Activated naive CD8-positive, alpha-beta T cell (primary cell): ENCODE measurements at regions not wholly inside any gene's neighbourhood (a gene's known extent, or its start where the extent isn't known, plus 50 kb on each side); places are given as distances from the start of the nearest gene placed in this dataset.

Source experiments
- H3K27ac Mint-ChIP-seq: one replicate; pipeline ENCODE4 v1.8.0; 2021; ENCODE audit warnings: mixed read lengths
- H3K27me3 Mint-ChIP-seq: one replicate; pipeline ENCODE4 v1.8.0; 2021; ENCODE audit warnings: mixed read lengths
- H3K36me3 Mint-ChIP-seq: one replicate; pipeline ENCODE4 v1.8.0; 2021; ENCODE audit warnings: mixed read lengths
- H3K4me1 Mint-ChIP-seq: one replicate; pipeline ENCODE4 v1.8.0; 2021; ENCODE audit warnings: low read depth, mixed read lengths
- H3K4me3 Mint-ChIP-seq: one replicate; pipeline ENCODE4 v1.8.0; 2021; ENCODE audit warnings: mild to moderate bottlenecking, mixed read lengths
- H3K9me3 Mint-ChIP-seq: one replicate; pipeline ENCODE4 v1.8.0; 2021; ENCODE audit warnings: low read depth, mixed read lengths

DNA sequence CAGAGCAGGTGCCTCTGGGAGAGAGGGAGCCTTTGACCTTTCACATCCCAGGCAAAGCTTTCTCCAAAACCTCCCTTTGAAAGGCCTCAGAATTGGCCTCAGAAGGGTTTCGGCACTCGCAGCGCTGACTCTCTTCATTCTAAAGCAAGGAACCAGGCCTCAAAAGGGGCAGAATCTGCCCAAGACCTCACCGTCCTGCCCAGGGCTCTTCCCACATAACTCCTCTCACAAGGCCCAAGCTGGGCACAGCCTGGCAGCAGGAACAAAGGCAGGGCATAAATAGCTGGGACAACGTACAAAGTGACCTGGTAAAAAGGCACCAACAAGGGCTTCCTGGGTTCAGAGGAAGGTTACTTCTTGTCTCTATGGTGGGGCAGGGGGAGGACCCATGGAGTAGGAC lies 166.3 kb upstream of the FSTL4 start:
- H3K36me3 Mint-ChIP-seq: no peaks in the 10 kb centered on the region
- no peaks in the 10 kb centered on the region for H3K27me3 Mint-ChIP-seq
- no peak overlapping the region for H3K27ac Mint-ChIP-seq
- no peaks in the 10 kb centered on the region for H3K9me3 Mint-ChIP-seq
- H3K4me1 Mint-ChIP-seq: no peaks in the 10 kb centered on the region
- H3K4me3 Mint-ChIP-seq: no peak overlapping the region

GRCh38 chr5:133777951-133778350 lies 165.6 kb upstream of the FSTL4 start:
- no peak overlapping the region for H3K4me3 Mint-ChIP-seq
- no peaks in the 10 kb centered on the region for H3K4me1 Mint-ChIP-seq
- no peaks in the 10 kb centered on the region for H3K27me3 Mint-ChIP-seq
- no peak overlapping the region for H3K27ac Mint-ChIP-seq
- no peaks in the 10 kb centered on the region for H3K36me3 Mint-ChIP-seq
- no peaks in the 10 kb centered on the region for H3K9me3 Mint-ChIP-seq

DNA sequence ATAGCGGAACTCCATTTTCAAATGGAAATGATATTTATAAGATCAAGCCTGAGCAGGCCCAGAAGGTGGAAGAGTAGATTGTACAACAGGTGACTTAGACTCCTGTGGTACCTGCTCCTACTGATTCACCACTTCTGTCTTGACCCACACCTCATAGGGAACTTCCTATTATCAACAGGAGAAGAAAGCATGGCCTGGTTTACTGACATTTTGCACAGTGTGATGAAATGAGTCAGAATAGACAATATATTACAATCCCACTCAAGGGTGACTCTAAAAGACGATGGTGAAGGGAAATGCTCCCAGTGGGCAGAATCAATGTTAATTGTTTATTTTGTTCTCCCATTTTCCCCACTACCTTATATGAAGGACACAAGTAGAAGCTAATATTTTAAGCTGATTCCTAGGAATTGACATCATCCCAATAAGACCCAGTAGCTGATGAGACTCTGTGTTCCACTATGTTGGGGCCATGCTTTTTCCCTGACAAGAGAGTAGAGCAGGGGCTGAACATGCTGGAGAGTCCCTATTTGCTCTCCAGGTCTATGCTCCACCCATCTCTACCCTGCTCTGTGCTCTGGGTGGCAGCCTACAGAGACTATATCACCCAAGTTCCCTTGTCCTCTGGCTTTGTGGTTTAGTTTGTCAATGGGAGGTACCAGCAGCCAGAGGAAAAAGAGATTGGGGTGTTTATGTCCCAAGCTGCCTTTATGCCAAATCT lies 163.4 kb upstream of the FSTL4 start:
- Mint-ChIP-seq H3K27ac (no peak overlapping the region), H3K36me3 (no peaks in the 10 kb centered on the region), H3K9me3 (peaks cover 4% of the 10 kb centered on the region), H3K4me1 (no peaks in the 10 kb centered on the region), H3K4me3 (no peak overlapping the region), H3K27me3 (peaks cover 1% of the 10 kb centered on the region)

- no peak overlapping the region for H3K27ac Mint-ChIP-seq
Observed at GRCh38 chr5:133773247-133774202, 161.2 kb upstream of the FSTL4 start.

GRCh38 chr5:133769842-133770241 lies 157.5 kb upstream of the FSTL4 start:
- no peak overlapping the region for H3K4me3 Mint-ChIP-seq

More at GRCh38 chr5:133773247-133774202, 161.2 kb upstream of the FSTL4 start:
- no peaks in the 10 kb centered on the region for H3K4me1 Mint-ChIP-seq
- peaks cover 9% of the 10 kb centered on the region for H3K9me3 Mint-ChIP-seq
- H3K4me3 Mint-ChIP-seq: no peak overlapping the region
- no peaks in the 10 kb centered on the region for H3K36me3 Mint-ChIP-seq
- H3K27me3 Mint-ChIP-seq: peaks cover 3% of the 10 kb centered on the region

DNA sequence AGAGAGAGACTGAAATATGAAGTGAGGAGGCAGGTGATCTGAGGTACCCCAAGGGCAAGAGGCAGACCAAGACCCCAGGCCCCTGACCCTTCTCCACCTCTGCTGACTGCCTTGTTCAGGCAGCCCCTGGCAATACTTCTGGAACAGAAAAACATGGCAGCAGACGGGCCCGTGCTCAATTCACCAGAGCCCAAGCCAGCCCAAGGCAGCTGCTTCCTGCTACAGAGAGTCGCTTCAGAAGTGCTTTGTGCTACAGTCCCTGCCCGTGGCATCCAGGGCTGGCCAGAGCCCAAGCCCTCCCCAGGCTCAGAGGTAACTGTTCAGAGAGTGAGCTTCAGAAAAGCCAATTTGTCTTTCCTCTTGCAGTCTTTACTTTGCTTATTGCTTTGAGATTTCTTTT lies 151.4 kb upstream of the FSTL4 start:
- H3K4me1 Mint-ChIP-seq: no peaks in the 10 kb centered on the region
- no peak overlapping the region for H3K4me3 Mint-ChIP-seq
- H3K9me3 Mint-ChIP-seq: no peaks in the 10 kb centered on the region
- H3K27ac Mint-ChIP-seq: no peak overlapping the region
- no peaks in the 10 kb centered on the region for H3K36me3 Mint-ChIP-seq
- H3K27me3 Mint-ChIP-seq: peaks cover 4% of the 10 kb centered on the region

More at GRCh38 chr5:133769842-133770241, 157.5 kb upstream of the FSTL4 start:
- Mint-ChIP-seq H3K27ac (no peak overlapping the region), H3K27me3 (peaks cover 7% of the 10 kb centered on the region), H3K9me3 (peaks cover 9% of the 10 kb centered on the region), H3K4me1 (no peaks in the 10 kb centered on the region), H3K36me3 (no peaks in the 10 kb centered on the region)

DNA sequence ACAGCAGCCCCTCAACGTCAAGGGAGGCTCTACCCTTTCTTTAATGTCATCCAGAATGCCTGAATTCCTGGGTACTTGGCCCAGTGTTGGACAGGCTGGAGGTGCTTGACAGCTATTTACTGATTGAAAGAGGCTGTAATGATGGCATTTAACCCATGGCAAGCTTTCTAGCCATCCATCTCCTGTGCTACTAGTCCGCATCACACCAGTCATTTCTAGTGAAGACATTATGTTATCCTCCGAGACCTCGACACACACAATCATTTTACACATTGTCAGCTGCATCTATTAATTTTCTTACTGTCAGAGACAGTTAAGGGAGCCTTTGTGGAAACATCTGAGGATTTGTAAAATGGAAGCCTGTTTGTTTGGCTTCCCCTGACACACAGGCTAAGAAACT lies 149.3 kb upstream of the FSTL4 start:
- H3K27ac Mint-ChIP-seq: no peak overlapping the region
- H3K4me3 Mint-ChIP-seq: no peak overlapping the region
- no peaks in the 10 kb centered on the region for H3K36me3 Mint-ChIP-seq
- peaks cover 2% of the 10 kb centered on the region for H3K27me3 Mint-ChIP-seq
- H3K4me1 Mint-ChIP-seq: no peaks in the 10 kb centered on the region
- H3K9me3 Mint-ChIP-seq: no peaks in the 10 kb centered on the region

GRCh38 chr5:133760532-133760931 lies 148.2 kb upstream of the FSTL4 start:
- no peaks in the 10 kb centered on the region for H3K4me1 Mint-ChIP-seq
- no peaks in the 10 kb centered on the region for H3K36me3 Mint-ChIP-seq
- H3K9me3 Mint-ChIP-seq: no peaks in the 10 kb centered on the region
- no peak overlapping the region for H3K27ac Mint-ChIP-seq
- H3K4me3 Mint-ChIP-seq: no peak overlapping the region
- H3K27me3 Mint-ChIP-seq: peaks cover 5% of the 10 kb centered on the region

- Mint-ChIP-seq H3K36me3 (no peaks in the 10 kb centered on the region), H3K27ac (no peak overlapping the region), H3K27me3 (peaks cover 3% of the 10 kb centered on the region), H3K9me3 (no peaks in the 10 kb centered on the region), H3K4me3 (no peak overlapping the region), H3K4me1 (no peaks in the 10 kb centered on the region)
Observed at GRCh38 chr5:133758641-133759040, 146.3 kb upstream of the FSTL4 start.

GRCh38 chr5:133757396-133757945 lies 145.1 kb upstream of the FSTL4 start:
- no peaks in the 10 kb centered on the region for H3K9me3 Mint-ChIP-seq
- H3K36me3 Mint-ChIP-seq: no peaks in the 10 kb centered on the region
- H3K4me1 Mint-ChIP-seq: no peaks in the 10 kb centered on the region
- no peak overlapping the region for H3K27ac Mint-ChIP-seq
- H3K4me3 Mint-ChIP-seq: no peak overlapping the region
- H3K27me3 Mint-ChIP-seq: peaks cover 3% of the 10 kb centered on the region

GRCh38 chr5:133756756-133757155 lies 144.4 kb upstream of the FSTL4 start:
- Mint-ChIP-seq H3K36me3 (no peaks in the 10 kb centered on the region), H3K27ac (no peak overlapping the region), H3K4me3 (no peak overlapping the region), H3K9me3 (no peaks in the 10 kb centered on the region), H3K27me3 (peaks cover 3% of the 10 kb centered on the region), H3K4me1 (no peaks in the 10 kb centered on the region)

DNA sequence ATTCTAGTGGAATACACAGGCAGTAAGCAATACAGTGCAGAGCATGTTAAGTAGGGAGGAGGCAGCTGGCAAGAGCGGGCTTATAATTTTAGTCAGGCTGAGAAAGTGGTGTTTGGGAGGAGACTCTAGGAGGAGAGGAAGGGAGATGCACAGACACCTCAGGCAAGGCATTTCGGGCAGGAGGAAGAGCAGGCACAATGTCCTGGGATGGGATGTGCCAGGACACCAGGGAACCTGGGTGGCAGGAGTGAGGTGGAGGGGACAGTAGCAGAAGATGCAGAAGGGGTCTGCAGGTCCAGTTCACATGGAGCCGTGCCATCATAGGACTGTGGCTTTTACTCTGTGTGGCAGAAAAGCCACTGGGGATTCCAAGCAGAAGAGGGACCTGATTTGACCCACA lies 143.7 kb upstream of the FSTL4 start:
- H3K36me3 Mint-ChIP-seq: no peaks in the 10 kb centered on the region
- H3K27me3 Mint-ChIP-seq: peaks cover 3% of the 10 kb centered on the region
- no peaks in the 10 kb centered on the region for H3K4me1 Mint-ChIP-seq
- no peak overlapping the region for H3K27ac Mint-ChIP-seq
- H3K4me3 Mint-ChIP-seq: no peak overlapping the region
- H3K9me3 Mint-ChIP-seq: no peaks in the 10 kb centered on the region

- Mint-ChIP-seq H3K4me3 (no peak overlapping the region), H3K4me1 (no peaks in the 10 kb centered on the region), H3K36me3 (no peaks in the 10 kb centered on the region), H3K9me3 (no peaks in the 10 kb centered on the region), H3K27me3 (peaks cover 3% of the 10 kb centered on the region), H3K27ac (no peak overlapping the region)
Observed at GRCh38 chr5:133754575-133755169, 142.3 kb upstream of the FSTL4 start.

DNA sequence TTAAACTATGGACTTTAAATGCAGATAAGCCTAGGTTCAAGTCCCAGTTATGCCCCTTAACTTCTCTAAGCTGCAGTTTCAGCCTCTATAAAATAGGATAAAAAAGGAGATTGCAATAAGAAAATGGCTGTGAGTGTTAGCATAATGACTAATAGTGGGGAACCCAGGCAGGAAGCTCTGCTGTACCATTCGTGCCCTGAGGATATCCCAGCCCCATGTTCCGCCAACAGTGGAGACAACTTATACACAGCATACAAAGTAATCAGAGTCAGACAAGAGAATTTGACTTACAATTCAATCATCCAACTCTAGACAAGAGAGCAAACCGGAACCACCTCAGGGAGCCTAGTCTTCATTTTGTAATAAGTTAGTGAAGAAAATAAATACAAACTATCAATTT lies 141.5 kb upstream of the FSTL4 start:
- Mint-ChIP-seq H3K9me3 (no peaks in the 10 kb centered on the region), H3K27ac (no peak overlapping the region), H3K4me3 (no peak overlapping the region), H3K4me1 (no peaks in the 10 kb centered on the region), H3K27me3 (peaks cover 3% of the 10 kb centered on the region), H3K36me3 (no peaks in the 10 kb centered on the region)

DNA sequence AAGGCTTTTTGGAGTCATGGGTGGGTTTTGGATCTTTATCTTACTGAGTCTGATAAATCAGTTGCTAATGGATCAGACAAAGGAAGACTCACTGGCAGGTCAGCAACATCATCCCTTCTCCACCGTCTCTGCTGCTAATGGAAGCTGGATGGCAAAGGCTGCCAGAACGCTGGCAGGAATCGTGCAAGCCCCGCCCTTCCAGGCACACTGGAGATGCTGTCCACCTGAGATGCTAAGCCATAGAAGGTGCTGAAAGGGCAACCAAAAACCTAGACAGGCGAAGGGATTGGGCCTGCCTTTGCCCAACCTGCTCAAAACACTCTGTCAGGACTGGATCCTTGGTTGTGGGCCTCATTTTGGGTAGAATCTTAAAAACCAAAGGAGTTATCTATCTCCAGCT lies 139.5 kb upstream of the FSTL4 start:
- Mint-ChIP-seq H3K4me3 (no peak overlapping the region), H3K27me3 (peaks cover 3% of the 10 kb centered on the region), H3K9me3 (no peaks in the 10 kb centered on the region)

More for the DNA sequence above, 139.5 kb upstream of the FSTL4 start:
- Mint-ChIP-seq H3K36me3 (no peaks in the 10 kb centered on the region), H3K27ac (no peak overlapping the region), H3K4me1 (no peaks in the 10 kb centered on the region)
